Retinal pigment epithelial cell (primary cell): ENCODE measurements at regions not wholly inside any gene's neighbourhood (a gene's known extent, or its start where the extent isn't known, plus 50 kb on each side); places are given as distances from the start of the nearest gene placed in this dataset.

ENCODE experiments used
- DNase-seq: peaks from one replicate; pipeline ENCODE4 v3.0.0-alpha.2; 2010; ENCODE audit warnings: low read depth
- H3K4me3 ChIP-seq: 2 replicates; pipeline ENCODE4 v1.5.1; 2011; ENCODE audit warnings: mild to moderate bottlenecking, low read length, control low read depth, moderate library complexity
- TF ChIP-seq, protein P1 (sequence below): conservative IDR thresholded peaks from 2 replicates; pipeline ENCODE4 v1.5.1; 2011; ENCODE audit warnings: low read depth, low read length, control low read depth, inconsistent platforms

DNA sequence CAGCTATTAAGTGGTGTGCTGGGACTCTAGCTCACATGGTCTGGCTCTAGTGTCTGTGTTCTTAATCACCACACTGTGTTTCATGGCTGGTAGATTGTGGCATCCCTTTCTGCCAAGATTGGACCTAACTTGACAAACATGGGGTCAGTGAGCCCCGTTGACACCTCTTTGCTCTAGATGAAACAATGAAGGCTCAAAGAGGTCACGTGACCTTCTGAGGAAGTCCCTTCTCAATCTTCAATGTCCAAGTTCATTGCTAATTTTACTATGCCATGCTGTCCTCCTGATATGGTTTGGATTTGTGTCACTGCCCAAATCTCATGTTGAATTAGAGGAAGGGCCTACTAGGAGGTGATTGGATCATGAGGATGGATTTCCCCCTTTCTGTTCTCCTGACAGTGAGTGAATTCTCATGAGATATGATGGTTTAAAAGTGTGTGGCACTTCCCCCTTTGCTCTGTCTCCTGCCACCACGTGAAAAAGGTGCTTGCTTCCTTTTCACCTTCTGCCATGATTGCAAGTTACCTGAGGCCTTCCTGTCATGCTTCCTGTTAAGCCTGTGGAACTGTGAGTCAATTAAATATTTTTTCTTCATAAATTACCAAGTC, 177.8 kb upstream of the MYLIP start:
- DNase-seq: no peak
- H3K4me3 ChIP-seq: no peak overlapping the region
- TF ChIP-seq, protein P1, sequence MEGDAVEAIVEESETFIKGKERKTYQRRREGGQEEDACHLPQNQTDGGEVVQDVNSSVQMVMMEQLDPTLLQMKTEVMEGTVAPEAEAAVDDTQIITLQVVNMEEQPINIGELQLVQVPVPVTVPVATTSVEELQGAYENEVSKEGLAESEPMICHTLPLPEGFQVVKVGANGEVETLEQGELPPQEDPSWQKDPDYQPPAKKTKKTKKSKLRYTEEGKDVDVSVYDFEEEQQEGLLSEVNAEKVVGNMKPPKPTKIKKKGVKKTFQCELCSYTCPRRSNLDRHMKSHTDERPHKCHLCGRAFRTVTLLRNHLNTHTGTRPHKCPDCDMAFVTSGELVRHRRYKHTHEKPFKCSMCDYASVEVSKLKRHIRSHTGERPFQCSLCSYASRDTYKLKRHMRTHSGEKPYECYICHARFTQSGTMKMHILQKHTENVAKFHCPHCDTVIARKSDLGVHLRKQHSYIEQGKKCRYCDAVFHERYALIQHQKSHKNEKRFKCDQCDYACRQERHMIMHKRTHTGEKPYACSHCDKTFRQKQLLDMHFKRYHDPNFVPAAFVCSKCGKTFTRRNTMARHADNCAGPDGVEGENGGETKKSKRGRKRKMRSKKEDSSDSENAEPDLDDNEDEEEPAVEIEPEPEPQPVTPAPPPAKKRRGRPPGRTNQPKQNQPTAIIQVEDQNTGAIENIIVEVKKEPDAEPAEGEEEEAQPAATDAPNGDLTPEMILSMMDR: no peak

- no peak overlapping the region for H3K4me3 ChIP-seq
- DNase-seq: no peak
- TF ChIP-seq, protein P1: no peak
Observed at GRCh38 chr6:15949982-15950381, 178.9 kb upstream of the MYLIP start.

DNA sequence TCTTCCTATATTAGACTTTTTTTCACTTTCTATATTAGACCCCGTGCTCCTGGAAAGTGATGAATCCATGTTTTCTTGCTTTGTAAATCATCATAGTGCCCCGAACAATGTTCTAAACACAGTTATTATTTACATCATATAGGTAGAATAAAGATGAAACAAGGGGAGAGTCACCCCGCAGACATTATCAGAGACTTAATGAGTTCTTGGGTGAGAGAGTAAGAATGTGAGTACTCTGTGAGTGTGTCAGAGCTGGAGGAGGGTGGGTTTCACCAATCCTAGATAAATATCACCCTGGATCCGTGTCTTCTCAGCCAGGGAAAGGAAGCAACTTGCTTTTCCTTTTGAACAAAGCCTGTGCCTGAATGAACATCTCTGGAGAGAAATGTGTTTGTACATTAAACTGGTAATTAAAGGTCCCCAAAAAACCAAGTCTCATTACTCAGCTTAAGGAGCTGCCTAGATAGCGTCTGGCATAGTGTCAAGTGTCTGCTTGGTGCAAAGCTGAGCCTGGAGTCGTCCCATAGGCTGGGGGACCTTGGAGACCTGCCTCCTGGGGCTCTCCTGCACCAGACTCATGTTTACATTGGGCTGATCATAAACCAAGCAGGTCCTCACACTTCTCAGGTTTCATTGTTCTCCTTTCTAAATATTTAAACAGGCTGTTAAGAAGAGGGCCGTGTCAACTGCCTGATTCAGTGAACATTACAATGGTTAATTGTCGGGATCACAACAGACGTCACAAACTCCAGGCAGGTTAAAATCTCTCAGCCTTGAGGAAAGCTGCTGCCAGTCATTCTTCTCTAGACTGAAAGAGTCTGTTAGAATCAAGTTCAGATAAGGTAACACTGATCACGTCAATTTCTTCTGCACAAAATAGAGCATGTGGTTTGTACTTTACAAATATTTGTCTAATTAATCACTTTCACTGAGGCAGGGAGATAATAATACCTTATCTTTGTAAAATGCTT, 179.7 kb upstream of the MYLIP start:
- TF ChIP-seq, protein P1: no peak
- peak overlapping the region; percentile 8 for H3K4me3 ChIP-seq
- peak; percentile 96 for DNase-seq

DNA sequence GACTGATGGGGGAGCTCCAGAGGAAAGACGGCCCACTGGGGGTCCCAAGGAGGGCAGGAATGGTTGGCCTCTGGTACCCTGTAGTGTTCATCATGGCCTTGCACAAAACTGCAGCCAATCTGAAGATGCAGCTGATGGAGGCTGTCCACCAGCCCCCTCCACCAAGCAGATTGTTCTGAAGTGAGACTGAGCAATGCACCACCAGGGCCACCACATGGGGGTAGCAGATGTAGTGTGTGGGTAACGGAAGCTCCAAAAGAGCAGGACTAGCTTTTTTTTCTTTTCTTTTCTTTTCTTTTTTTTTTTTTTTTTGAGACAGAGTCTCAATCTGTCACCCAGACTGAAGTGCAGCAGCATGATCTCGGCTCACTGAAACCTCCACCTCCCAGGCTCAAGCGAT, 181.0 kb upstream of the MYLIP start:
- TF ChIP-seq, protein P1: no peak
- no peak for DNase-seq
- H3K4me3 ChIP-seq: no peak overlapping the region

- TF ChIP-seq, protein P1: no peak
- no peak for DNase-seq
Observed at GRCh38 chr6:15947436-15947835, 181.4 kb upstream of the MYLIP start.

GRCh38 chr6:15946701-15947385, 182.0 kb upstream of the MYLIP start:
- H3K4me3 ChIP-seq: no peak overlapping the region
- TF ChIP-seq, protein P1: no peak
- DNase-seq: no peak

More at GRCh38 chr6:15947436-15947835, 181.4 kb upstream of the MYLIP start:
- H3K4me3 ChIP-seq: no peak overlapping the region
